ENCODE measurements at regions not wholly inside any gene's neighbourhood (a gene's known extent, or its start where the extent isn't known, plus 50 kb on each side); places are given as distances from the start of the nearest gene placed in this dataset.

DNA sequence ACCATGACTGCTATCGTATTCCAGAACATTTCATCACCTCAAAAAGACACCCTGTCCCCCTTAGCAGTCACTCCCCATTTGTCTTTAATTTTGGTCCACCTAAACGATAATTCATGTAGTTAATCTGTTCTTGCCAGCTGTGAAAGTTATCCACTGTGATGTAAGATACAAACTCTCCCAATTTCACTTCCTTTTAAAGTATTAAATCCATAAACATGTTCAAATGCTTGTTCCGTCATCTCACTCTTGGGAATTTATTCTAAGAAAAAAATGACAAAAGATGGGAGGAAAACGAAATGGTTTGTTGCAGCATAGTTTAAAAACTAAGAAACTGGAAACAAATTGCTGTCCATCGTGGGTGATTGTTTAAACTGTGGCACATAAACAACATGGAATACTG lies 53.7 kb upstream of the IRF2 start:
- no peak for DNase-seq

DNA sequence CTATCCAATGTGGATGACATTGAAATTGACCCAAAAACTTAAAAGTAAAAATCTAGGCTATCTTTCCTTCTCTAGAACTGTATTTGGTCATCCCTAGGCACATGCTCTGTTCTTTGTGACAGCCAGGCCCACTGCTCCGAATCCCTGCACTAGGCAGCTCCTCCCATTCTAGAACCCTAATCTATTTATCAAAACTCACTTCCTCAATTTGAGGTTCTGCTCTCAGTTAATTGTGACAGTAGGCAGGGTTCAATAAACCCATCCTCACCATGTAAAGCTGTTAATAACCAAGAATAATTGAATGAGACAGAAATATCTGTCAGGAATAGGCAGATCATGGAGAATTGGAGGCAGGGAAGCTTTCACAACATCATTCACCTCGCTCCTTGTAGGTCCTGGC lies 51.9 kb upstream of the IRF2 start:
- DNase-seq, result no peak

All from GDM1 (cell line).